ENCODE measurements at regions not wholly inside any gene's neighbourhood (a gene's known extent, or its start where the extent isn't known, plus 50 kb on each side); places are given as distances from the start of the nearest gene placed in this dataset.

DNA sequence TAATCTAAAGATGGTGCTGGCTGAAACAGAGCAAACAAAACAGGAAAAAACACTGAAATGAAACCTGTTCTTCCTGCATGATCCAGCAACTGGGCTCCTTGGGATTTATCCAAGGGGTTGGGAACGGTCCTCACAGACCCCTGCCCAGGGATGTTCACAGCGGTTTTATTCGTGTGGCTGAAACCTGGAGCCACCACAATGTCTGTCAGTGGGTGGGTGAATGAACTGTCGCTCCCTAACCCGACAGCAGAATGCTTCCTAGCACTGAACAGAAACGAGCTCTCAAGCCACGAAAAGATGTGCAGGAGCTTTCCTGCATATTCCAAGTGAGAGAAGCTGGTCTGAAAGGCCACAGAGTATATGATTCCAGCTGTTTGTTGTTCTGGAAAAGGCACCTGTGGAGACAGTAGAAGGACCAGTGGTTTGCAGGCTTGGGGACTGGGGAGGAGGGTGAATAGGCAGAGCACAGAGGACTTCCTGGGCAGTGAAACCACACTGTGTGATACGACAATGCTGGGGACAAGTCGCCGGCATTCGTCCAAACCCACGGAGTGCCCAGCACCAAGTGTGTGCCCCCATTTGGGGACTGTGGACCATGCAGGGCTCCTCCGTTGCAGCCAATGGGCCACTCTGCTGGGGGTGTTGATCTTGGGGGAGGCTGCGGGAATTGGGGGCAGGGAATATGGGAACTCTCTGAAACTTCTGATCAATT lies 73.9 kb downstream of the TEX29 start:
- no peak overlapping the region for H3K4me3 ChIP-seq (ENCODE audit: low read length)
- H3K36me3 ChIP-seq (ENCODE audit: control insufficient read depth, insufficient read depth, low read length): no peaks in the 10 kb centered on the region
- no peaks in the 10 kb centered on the region for H3K27me3 ChIP-seq (ENCODE audit: control insufficient read depth, insufficient read depth, low read length)
- H3K9me3 ChIP-seq (ENCODE audit: control insufficient read depth, low read length): no peaks in the 10 kb centered on the region
- H3K9ac ChIP-seq (ENCODE audit: low read length): no peak overlapping the region
- H3K4me1 ChIP-seq (ENCODE audit: control insufficient read depth, insufficient read depth, low read length): no peaks in the 10 kb centered on the region

GRCh38 chr13:111395511-111396393 lies 75.3 kb downstream of the TEX29 start:
- Histone ChIP-seq H3K9me3 (ENCODE audit: control insufficient read depth, low read length) (no peaks in the 10 kb centered on the region), H3K4me3 (ENCODE audit: low read length) (no peak overlapping the region), H3K9ac (ENCODE audit: low read length) (no peak overlapping the region), H3K4me1 (ENCODE audit: control insufficient read depth, insufficient read depth, low read length) (no peaks in the 10 kb centered on the region), H3K36me3 (ENCODE audit: control insufficient read depth, insufficient read depth, low read length) (no peaks in the 10 kb centered on the region), H3K27me3 (ENCODE audit: control insufficient read depth, insufficient read depth, low read length) (no peaks in the 10 kb centered on the region)

DNA sequence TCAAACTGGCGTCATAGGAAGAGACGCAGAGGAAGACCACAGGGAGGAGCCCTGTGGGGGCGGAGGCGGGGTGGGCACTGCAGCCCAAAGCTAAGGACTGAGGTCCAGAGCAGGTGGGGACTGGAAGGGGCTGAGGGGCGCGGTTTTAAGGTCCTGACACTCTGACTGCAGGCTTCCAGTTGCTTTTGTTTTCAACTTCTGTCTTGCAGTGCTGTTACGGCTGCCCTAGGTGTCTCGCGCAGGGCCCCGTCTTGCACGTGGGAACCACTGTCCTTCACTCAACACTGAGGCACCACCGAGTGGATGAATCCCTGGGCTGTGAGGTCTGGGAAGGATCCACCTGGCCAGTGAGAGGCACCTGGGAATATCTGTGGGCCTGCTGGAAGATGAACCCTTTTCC lies 76.0 kb downstream of the TEX29 start:
- no peaks in the 10 kb centered on the region for H3K36me3 ChIP-seq (ENCODE audit: control insufficient read depth, insufficient read depth, low read length)
- no peak overlapping the region for H3K4me3 ChIP-seq (ENCODE audit: low read length)
- no peak overlapping the region for H3K9ac ChIP-seq (ENCODE audit: low read length)
- H3K9me3 ChIP-seq (ENCODE audit: control insufficient read depth, low read length): no peaks in the 10 kb centered on the region
- no peaks in the 10 kb centered on the region for H3K27me3 ChIP-seq (ENCODE audit: control insufficient read depth, insufficient read depth, low read length)
- H3K4me1 ChIP-seq (ENCODE audit: control insufficient read depth, insufficient read depth, low read length): no peaks in the 10 kb centered on the region

DNA sequence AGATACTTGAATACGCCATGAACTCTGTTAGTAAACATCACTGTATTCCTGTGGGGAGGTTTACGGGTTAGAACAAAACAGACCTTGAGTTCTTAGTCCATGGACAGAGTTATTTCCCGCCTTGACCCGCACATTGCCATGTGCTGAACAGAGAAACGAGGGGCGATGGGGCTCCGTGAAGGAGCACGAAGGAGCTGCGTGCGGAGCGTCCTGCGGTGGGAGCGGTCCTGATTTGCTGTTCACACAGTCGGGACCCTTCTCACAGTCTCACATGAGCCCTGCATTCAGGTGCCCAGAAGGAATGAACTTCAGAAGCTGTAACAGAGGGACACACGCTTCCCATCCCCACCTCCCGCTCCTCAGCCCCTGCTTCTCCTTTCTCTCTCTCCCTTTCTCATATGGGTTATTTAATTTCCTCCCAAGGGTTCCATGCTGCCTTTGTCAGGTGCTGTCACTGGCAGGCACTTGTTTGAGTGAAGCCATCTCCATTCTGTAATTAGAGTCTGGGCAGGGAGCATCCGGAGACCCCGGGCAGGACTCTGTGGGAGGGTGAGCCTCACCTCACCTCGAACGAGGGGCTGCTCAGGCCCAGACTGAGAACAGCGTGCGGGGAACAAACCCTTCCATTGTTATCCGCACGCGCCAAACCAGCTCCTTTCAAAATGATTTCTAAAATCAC lies 76.9 kb downstream of the TEX29 start:
- Histone ChIP-seq H3K9me3 (ENCODE audit: control insufficient read depth, low read length) (no peaks in the 10 kb centered on the region), H3K27me3 (ENCODE audit: control insufficient read depth, insufficient read depth, low read length) (no peaks in the 10 kb centered on the region), H3K4me3 (ENCODE audit: low read length) (no peak overlapping the region), H3K36me3 (ENCODE audit: control insufficient read depth, insufficient read depth, low read length) (no peaks in the 10 kb centered on the region), H3K9ac (ENCODE audit: low read length) (no peak overlapping the region), H3K4me1 (ENCODE audit: control insufficient read depth, insufficient read depth, low read length) (no peaks in the 10 kb centered on the region)

DNA sequence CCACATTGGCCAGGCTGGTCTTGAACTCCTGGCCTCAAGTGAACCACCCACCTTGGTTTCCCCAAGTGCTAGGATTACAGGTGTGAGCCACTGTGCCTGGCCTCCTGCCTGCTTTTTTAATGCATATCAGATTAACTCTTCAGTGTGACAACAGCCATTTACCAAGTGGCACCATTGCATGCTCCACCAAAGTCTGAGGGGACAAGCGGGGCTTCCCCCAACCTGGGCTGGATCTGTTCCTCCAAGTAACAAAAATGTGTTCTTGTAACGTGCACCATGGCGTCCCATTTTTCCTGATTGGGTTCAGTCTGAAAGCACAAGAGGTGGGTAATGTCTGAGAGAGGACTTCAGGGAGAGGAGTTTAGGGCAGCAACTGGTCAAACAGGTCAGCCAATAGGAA lies 77.8 kb downstream of the TEX29 start:
- Histone ChIP-seq H3K4me3 (ENCODE audit: low read length) (no peak overlapping the region), H3K9ac (ENCODE audit: low read length) (no peak overlapping the region), H3K9me3 (ENCODE audit: control insufficient read depth, low read length) (no peaks in the 10 kb centered on the region), H3K27me3 (ENCODE audit: control insufficient read depth, insufficient read depth, low read length) (no peaks in the 10 kb centered on the region), H3K4me1 (ENCODE audit: control insufficient read depth, insufficient read depth, low read length) (no peaks in the 10 kb centered on the region), H3K36me3 (ENCODE audit: control insufficient read depth, insufficient read depth, low read length) (no peaks in the 10 kb centered on the region)

DNA sequence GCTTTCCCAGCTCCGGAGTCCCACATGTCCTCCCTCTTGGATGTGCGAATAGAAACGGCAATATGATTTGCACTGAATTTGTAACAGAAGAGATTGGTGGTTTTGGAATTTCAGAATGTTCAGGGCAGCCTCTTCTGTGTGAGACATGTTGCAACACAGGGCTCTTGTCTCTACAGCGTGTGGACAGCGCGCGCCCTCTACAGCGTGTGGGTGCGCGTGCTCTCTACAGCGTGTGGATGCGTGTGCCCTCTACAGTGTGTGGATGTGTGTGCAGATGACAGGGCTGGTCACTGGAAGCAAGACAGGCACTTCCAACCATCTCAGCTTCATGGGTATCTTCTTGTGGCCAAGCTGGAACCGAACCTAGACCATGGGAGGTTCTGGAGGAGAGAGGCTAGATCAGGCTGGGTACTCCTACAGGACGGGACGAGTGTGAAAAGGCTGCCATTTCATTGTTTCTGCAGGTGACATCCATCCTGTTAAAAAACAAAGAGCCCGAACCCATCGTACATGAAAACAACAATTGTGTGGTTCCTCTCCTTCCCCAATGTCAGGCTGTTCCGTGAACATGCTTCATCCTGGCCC lies 78.4 kb downstream of the TEX29 start:
- H3K4me3 ChIP-seq (ENCODE audit: low read length): no peak overlapping the region
- H3K4me1 ChIP-seq (ENCODE audit: control insufficient read depth, insufficient read depth, low read length): no peaks in the 10 kb centered on the region
- H3K9ac ChIP-seq (ENCODE audit: low read length): no peak overlapping the region
- no peaks in the 10 kb centered on the region for H3K36me3 ChIP-seq (ENCODE audit: control insufficient read depth, insufficient read depth, low read length)
- no peaks in the 10 kb centered on the region for H3K9me3 ChIP-seq (ENCODE audit: control insufficient read depth, low read length)
- H3K27me3 ChIP-seq (ENCODE audit: control insufficient read depth, insufficient read depth, low read length): no peaks in the 10 kb centered on the region

DNA sequence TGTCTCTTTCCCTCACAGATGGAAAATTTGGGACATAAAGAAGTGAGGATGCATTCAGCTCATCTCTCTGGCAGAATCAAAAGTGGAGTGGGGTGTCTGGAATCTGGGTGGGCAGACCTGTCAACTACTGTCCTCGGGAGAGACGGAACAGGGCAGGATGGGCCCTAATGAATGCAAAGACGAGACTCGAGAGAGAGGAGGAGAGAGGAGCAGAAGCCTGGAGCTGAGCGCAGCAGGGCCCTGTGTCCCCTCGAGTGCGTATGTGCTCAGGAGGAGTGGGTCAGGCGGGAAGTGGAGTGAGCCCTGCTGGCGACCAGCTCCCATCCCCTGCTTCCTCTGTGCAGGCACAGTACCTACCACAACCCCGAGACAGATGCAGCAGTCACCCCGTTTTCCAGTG lies 78.9 kb downstream of the TEX29 start:
- Histone ChIP-seq H3K36me3 (ENCODE audit: control insufficient read depth, insufficient read depth, low read length) (no peaks in the 10 kb centered on the region), H3K4me3 (ENCODE audit: low read length) (no peak overlapping the region), H3K4me1 (ENCODE audit: control insufficient read depth, insufficient read depth, low read length) (no peaks in the 10 kb centered on the region)

DNA sequence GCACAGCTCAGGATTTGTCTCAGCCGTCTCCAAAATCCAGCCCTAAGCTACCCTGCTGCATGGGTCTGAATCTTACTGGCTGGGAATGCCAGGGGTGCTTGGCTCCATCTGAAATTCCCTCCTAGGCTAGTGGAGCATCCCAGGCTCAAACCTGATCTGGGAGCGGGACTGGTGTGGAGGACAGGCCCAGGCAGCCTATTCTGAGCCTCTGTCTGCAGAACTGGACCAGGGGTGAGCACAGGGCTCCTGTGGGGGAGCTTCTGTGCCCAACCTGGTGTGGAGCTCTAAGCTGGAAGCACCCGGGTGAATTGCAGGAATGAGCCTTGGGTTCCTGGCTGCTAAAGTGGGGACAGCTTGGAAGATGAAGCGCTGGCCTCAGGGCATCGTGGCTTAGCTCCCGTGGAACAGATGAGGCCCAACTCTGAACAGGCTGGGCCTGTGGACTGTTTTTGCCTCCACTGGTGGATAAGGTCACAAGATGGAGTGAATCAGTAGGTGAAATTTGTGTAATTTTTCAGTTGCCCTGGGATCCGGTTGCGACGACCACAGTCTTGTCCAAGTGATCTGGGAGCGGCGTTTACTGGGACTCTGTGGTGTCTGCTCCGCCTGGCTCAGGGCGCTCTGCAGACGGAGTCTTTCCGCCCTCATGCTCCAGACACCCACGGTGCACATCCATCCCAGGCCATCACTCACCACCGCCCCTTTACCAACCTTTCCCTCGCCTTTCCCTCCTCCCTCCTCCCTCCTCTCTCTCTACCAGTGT lies 79.5 kb downstream of the TEX29 start:
- H3K27me3 ChIP-seq (ENCODE audit: control insufficient read depth, insufficient read depth, low read length): no peaks in the 10 kb centered on the region
- H3K4me3 ChIP-seq (ENCODE audit: low read length): no peak overlapping the region
- H3K36me3 ChIP-seq (ENCODE audit: control insufficient read depth, insufficient read depth, low read length): no peaks in the 10 kb centered on the region
- no peaks in the 10 kb centered on the region for H3K9me3 ChIP-seq (ENCODE audit: control insufficient read depth, low read length)
- no peak overlapping the region for H3K9ac ChIP-seq (ENCODE audit: low read length)
- H3K4me1 ChIP-seq (ENCODE audit: control insufficient read depth, insufficient read depth, low read length): no peaks in the 10 kb centered on the region

More for the DNA sequence above, 78.9 kb downstream of the TEX29 start:
- no peaks in the 10 kb centered on the region for H3K27me3 ChIP-seq (ENCODE audit: control insufficient read depth, insufficient read depth, low read length)
- H3K9me3 ChIP-seq (ENCODE audit: control insufficient read depth, low read length): no peaks in the 10 kb centered on the region
- H3K9ac ChIP-seq (ENCODE audit: low read length): no peak overlapping the region

GRCh38 chr13:111401151-111401550 lies 80.7 kb downstream of the TEX29 start:
- Histone ChIP-seq H3K9me3 (ENCODE audit: control insufficient read depth, low read length) (no peaks in the 10 kb centered on the region), H3K9ac (ENCODE audit: low read length) (no peak overlapping the region), H3K27me3 (ENCODE audit: control insufficient read depth, insufficient read depth, low read length) (no peaks in the 10 kb centered on the region), H3K4me3 (ENCODE audit: low read length) (no peak overlapping the region), H3K36me3 (ENCODE audit: control insufficient read depth, insufficient read depth, low read length) (no peaks in the 10 kb centered on the region), H3K4me1 (ENCODE audit: control insufficient read depth, insufficient read depth, low read length) (no peaks in the 10 kb centered on the region)

DNA sequence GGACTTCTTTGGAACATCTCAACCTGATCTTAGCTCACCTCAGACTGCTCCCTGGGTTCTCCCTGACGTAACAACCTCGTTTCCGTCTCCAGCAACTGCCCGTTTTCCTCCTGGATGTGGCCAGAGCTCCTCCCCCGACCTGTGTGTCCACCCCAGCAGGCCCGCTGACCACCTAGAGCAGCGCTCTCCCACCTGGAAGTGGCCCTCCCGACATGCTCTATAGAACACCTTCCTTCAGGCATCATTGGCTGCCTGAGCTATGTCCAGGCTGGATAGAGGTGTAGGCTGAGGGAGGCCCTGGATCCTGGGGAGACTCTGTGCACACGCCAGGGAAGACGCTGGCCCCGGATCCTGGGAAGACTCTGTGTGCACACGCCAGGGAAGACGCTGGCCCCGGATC lies 81.3 kb downstream of the TEX29 start:
- Histone ChIP-seq H3K36me3 (ENCODE audit: control insufficient read depth, insufficient read depth, low read length) (no peaks in the 10 kb centered on the region), H3K4me1 (ENCODE audit: control insufficient read depth, insufficient read depth, low read length) (no peaks in the 10 kb centered on the region), H3K4me3 (ENCODE audit: low read length) (no peak overlapping the region), H3K27me3 (ENCODE audit: control insufficient read depth, insufficient read depth, low read length) (no peaks in the 10 kb centered on the region), H3K9me3 (ENCODE audit: control insufficient read depth, low read length) (no peaks in the 10 kb centered on the region), H3K9ac (ENCODE audit: low read length) (no peak overlapping the region)

DNA sequence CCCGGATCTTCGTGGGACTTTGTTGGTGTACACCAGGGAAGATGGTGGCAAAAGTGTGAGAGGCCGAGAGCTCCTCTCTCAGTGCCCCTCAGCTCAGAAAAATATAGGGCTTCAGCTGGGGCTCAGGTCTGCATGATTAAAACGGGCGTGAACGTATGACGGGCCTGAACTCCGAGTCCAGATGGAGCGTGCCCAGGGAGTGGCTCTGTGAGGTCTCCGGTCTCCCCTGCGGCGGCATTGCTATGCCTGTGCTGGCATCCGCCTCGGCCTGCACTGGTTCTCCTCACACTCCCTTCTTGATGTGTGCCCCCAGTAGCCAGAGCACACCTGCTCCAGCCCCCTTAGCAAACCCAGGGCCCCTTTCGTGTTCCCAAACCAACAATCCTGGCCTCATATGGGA lies 82.0 kb downstream of the TEX29 start:
- Histone ChIP-seq H3K4me3 (ENCODE audit: low read length) (no peak overlapping the region), H3K9ac (ENCODE audit: low read length) (no peak overlapping the region), H3K4me1 (ENCODE audit: control insufficient read depth, insufficient read depth, low read length) (no peaks in the 10 kb centered on the region), H3K36me3 (ENCODE audit: control insufficient read depth, insufficient read depth, low read length) (no peaks in the 10 kb centered on the region), H3K27me3 (ENCODE audit: control insufficient read depth, insufficient read depth, low read length) (no peaks in the 10 kb centered on the region), H3K9me3 (ENCODE audit: control insufficient read depth, low read length) (no peaks in the 10 kb centered on the region)
